ENCODE measurements at regions not wholly inside any gene's neighbourhood (a gene's known extent, or its start where the extent isn't known, plus 50 kb on each side); places are given as distances from the start of the nearest gene placed in this dataset.

- H3K4me1 ChIP-seq = peaks cover 14% of the 10 kb centered on the region
- DNase-seq (ENCODE audit: extremely low spot score in 2 of 2) = no peak
These were observed 177.8 kb upstream of the NTM start for GRCh38 chr11:131192628-131193027.

DNA sequence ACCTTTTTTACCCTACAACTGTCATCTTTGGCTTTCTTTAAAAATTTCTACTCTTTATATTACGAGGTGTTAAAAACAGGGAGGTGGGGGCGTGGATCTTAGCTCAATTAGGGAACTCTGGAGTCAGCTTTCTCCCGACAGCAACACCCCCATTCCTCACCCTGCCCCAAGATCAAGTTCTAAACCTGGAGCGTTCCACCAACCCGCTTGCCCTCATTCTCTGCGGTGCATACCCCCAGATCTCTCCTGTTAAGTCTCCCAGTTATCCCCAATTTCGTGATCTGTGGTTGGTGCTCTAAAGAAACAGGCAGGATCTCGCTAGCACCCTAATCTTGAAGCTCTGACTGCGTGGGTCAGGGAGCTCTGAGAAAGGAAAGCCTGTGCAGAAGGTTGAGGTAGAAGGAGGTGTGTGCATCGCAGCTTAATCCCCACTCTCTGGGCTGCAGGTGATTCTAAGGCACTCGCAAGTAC, 177.3 kb upstream of the NTM start:
- Histone ChIP-seq H3K4me3 (no peak overlapping the region), H3K9me3 (no peaks in the 10 kb centered on the region), H3K27ac (no peak overlapping the region), H3K4me1 (peaks cover 14% of the 10 kb centered on the region), H3K27me3 (no peaks in the 10 kb centered on the region), H3K36me3 (no peaks in the 10 kb centered on the region)
- DNase-seq (ENCODE audit: extremely low spot score in 2 of 2) = no peak
- no peak for TF ChIP-seq POLR2AphosphoS5 (IDR thresholded peaks at IDR 0.05; ENCODE audit: insufficient read depth in 1 of 2, low read depth in 1 of 2)
- no peak for TF ChIP-seq CTCF (IDR thresholded peaks at IDR 0.05)
- TF ChIP-seq POLR2A (IDR thresholded peaks at IDR 0.05) = no peak
- intact Hi-C loops (cut with DNase I) = no loop called here

More at GRCh38 chr11:131192628-131193027, 177.8 kb upstream of the NTM start:
- Histone ChIP-seq H3K27ac (no peak overlapping the region), H3K4me3 (no peak overlapping the region), H3K9me3 (no peaks in the 10 kb centered on the region), H3K27me3 (no peaks in the 10 kb centered on the region), H3K36me3 (no peaks in the 10 kb centered on the region)
- intact Hi-C loops (cut with DNase I) = no loop called here
- TF ChIP-seq POLR2A (IDR thresholded peaks at IDR 0.05) = no peak
- TF ChIP-seq CTCF (IDR thresholded peaks at IDR 0.05) = no peak
- no peak for TF ChIP-seq POLR2AphosphoS5 (IDR thresholded peaks at IDR 0.05; ENCODE audit: insufficient read depth in 1 of 2, low read depth in 1 of 2)

DNA sequence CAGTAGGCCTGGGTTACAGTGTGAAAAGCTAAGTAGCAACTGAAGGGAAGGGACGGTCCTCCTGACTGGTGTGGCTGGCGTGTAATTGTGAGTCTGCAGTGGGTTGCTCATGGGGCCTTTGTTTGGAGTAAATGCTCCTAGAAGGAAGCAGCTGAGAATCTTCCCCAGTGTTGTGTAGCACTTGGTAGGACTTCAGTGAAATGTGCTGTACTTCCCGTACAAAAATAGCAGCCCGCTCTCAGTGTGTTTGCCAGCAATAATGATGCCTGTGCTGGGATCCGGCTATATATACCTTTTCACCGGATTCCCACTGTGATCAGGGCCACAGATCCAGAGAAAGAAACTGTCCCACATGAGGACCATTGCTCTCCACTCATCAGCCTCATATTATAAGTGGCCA, 175.7 kb upstream of the NTM start:
- Histone ChIP-seq H3K27ac (no peak overlapping the region), H3K36me3 (no peaks in the 10 kb centered on the region), H3K27me3 (no peaks in the 10 kb centered on the region), H3K4me3 (no peak overlapping the region), H3K4me1 (peaks cover 14% of the 10 kb centered on the region), H3K9me3 (no peaks in the 10 kb centered on the region)
- no peak for DNase-seq (ENCODE audit: extremely low spot score in 2 of 2)
- intact Hi-C loops (cut with DNase I) = no loop called here
- TF ChIP-seq POLR2AphosphoS5 (IDR thresholded peaks at IDR 0.05; ENCODE audit: insufficient read depth in 1 of 2, low read depth in 1 of 2) (no peak), POLR2A (IDR thresholded peaks at IDR 0.05) (no peak), CTCF (IDR thresholded peaks at IDR 0.05) (no peak)

GRCh38 chr11:131195661-131196517, 174.5 kb upstream of the NTM start:
- TF ChIP-seq CTCF (IDR thresholded peaks at IDR 0.05) = no peak
- TF ChIP-seq POLR2A (IDR thresholded peaks at IDR 0.05) = no peak
- TF ChIP-seq POLR2AphosphoS5 (IDR thresholded peaks at IDR 0.05; ENCODE audit: insufficient read depth in 1 of 2, low read depth in 1 of 2) = no peak
- H3K27ac ChIP-seq = no peak overlapping the region
- no peaks in the 10 kb centered on the region for H3K36me3 ChIP-seq
- H3K9me3 ChIP-seq = no peaks in the 10 kb centered on the region
- no peak for DNase-seq (ENCODE audit: extremely low spot score in 2 of 2)
- intact Hi-C loops (cut with DNase I) = no loop called here
- H3K4me1 ChIP-seq = peaks cover 14% of the 10 kb centered on the region
- no peak overlapping the region for H3K4me3 ChIP-seq
- no peaks in the 10 kb centered on the region for H3K27me3 ChIP-seq
